HG02642 (cell line): ENCODE measurements at regions not wholly inside any gene's neighbourhood (a gene's known extent, or its start where the extent isn't known, plus 50 kb on each side); places are given as distances from the start of the nearest gene placed in this dataset.

Experiments used
- ATAC-seq: cut with Tn5 transposase; IDR thresholded peaks from one replicate; pipeline ENCODE4 v1.9.1; 2021; ENCODE audit warnings: mild to moderate bottlenecking; ENCODE audit not compliant: unreplicated experiment, poor library complexity

- ATAC-seq = no peak
Measured at GRCh38 chr17:36727052-36727451, 125.7 kb downstream of the MRM1 start.

GRCh38 chr17:36727577-36727976, 126.2 kb downstream of the MRM1 start:
- no peak for ATAC-seq

DNA sequence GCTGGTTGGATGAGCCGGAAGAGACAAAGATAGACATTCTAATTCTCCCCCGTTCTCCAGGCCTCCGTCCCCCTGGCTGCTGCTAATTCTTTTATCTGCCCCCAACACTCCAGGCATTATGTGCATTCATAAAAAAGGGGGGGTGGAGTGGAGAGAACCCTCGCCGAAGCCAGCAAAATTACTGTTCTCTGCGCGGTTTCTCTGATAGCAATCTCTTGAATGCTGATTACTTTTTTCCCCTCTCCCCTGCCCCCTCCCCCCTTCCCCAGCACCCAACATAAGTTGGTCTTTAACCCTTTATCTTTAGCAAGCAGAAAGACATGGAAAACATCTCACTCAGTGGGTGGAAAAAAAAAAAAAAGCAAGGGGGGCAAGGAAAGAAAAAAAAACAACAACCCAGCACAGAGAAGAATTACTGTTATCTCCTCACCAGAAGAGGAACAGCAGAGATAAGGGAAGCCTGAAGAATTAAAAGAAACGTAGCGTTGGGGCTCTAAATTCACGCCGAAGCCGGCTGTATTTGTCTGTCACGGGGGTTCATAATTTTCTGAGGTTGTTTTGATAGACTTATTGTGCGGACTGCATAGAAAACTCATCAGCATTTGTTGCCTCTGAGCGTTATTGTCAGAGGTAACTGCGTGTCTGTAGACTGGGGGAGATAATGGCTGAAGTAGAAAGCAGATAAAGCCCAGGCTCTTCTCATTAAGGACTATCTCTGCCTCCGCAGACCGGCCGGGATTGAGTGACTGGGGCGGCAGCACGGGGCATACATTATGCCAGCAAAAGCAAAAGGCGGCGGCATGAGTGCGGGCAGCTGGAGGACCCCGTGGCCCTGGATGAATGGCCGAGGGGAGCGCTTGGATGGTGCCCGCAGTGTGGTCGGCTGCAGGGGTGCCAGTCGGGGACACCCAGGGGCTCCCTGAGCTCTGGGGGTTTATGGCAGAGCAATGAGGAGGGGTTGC, 126.9 kb downstream of the MRM1 start:
- no peak for ATAC-seq

DNA sequence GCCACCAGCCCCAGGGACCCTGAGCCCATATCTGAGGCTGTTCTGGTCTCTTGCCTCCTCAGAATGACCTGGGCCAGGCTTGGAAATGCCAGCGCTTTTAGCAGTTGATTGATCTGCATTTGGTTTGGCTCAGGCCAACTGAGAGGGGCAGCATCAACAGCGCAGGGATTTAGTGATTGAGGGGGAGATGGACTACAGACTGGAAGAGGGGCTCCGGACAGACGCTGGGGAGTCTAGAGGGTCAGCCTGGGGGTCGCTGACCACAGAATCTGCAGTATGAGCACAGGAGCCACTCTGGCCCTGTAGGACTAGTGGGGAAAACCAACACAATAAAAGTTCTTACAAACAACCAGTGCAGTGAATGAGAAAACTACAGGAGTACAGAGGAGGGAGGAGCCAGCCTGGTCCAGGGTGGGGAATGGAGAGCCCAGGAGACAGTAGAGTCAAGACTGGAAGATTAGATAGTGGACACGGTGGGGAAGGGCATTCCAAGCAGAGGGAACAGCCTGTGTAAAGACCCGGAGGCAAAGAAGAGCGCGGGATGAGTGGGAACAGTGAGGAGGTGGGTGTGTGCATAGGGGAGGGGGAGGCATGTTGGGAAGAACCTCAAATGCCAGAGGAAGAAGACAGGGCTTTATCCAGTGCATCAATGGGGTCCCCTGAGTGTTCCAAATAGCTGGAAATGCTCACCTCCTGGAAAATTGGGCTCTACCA, 128.9 kb downstream of the MRM1 start:
- ATAC-seq = no peak

DNA sequence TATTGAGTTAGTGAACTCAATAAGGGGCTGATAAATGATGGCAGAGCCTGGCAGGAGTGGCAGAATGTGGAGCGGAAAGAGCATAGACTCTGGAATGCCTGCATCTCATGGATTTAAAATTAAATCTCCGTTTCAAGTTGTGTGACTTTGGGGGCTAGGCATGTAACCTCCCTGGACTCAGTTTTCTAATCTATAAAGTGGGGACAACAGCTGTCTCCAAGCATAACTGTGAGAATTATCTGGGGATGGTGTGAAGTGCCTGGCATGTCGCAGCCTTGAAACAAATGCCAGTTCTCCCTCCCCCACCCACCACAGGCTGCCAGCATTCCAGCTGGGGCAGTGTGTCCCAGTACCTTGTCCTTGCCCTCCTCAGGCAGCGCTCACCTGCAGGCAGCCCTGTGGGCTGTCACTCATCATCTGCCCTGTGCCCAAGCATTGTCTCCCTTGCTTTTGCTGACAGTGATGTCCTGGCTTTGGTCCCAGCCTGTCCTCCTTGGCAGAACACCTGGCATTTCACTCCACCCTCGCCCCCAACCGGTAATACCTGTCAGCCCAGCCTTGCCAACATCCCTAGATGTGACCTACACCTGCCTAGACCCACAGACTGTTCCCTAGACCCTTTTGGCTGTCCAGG, 129.6 kb downstream of the MRM1 start:
- no peak for ATAC-seq

DNA sequence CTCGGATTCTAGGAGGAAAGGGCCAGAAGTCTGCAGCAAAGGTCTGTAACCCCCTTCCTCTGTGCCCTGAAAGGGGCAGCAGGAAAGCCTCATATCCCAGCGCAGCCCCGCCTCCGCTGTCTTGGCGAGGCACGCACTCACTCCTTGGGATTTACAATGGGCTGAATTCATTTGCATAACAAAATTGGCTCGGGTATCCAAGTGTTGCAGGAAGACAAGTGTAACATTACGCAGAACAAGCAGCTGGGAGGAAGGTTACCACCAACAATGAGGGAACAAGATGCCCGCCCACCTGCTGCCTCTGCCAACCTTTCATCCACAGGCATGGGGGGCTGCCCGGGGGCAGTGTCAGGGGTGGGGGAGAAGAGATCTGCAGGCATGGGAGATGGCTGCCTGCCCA, 130.4 kb downstream of the MRM1 start:
- no peak for ATAC-seq

GRCh38 chr17:36732351-36732750, 131.0 kb downstream of the MRM1 start:
- no peak for ATAC-seq

- ATAC-seq = no peak
Measured at GRCh38 chr17:36736201-36737156, 135.1 kb downstream of the MRM1 start.

DNA sequence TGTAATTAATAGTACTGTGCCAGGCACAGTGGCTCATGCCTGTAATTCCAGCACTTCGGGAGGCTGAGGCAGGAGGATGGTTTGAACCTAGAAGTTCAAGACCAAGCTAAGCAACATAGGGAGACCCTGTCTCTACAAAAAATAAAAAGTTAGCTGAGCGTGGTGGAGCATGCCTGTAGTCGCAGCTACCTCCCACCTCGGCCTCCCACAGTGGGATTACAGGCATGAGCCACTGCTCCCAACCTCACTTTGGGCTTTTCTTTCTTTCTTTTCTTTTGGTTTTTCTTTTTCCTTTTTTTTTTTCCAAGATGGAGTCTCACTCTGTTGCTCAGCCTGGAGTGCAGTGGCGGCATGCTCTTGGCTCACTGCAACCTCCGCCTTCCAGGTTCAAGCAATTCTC, 137.8 kb downstream of the MRM1 start:
- ATAC-seq = no peak

DNA sequence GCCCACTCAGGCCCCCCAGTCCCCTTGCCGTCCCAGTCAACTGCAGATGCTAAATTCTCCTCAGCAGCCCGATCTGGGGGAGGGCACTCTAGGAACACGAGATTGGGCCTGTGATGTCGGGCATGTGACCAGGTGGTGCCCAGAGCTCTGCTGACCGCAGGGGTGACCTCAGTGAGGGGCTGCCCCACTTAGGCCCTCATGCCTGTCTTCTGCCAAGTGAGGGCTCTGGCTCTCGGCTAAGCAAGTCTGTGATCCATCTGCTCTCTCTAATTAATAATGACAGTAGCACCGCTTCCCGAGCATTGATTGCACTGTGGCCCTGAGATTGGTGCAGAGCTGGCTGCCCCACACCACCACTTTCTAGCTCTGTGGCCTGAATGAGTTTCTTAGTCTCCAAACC, 138.8 kb downstream of the MRM1 start:
- ATAC-seq = no peak

- no peak for ATAC-seq
Measured at GRCh38 chr17:36741019-36741902, 139.9 kb downstream of the MRM1 start.

GRCh38 chr17:36742267-36743000, 141.1 kb downstream of the MRM1 start:
- no peak for ATAC-seq

DNA sequence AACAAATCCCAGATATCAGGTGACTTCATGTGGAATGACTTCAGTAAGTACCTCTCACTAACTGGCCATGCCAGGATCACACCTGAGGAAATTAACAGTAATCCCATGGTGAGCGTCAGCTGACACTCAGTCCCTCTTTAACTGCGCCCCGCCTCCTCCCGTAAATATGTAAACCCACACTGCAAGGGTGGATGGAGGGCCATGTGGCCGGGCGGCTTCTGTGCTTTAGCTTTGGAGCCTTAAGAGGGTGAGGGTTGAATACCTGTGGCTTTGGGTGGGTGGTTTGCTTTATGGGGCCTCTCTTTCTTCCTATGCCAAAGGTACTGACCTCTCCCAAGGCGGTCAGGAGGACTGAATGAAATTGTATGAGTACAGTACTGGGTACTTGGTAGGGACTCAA, 141.7 kb downstream of the MRM1 start:
- ATAC-seq = no peak

- ATAC-seq = no peak
Measured at GRCh38 chr17:36746381-36747053, 145.1 kb downstream of the MRM1 start.

GRCh38 chr17:36747861-36748260, 146.5 kb downstream of the MRM1 start:
- ATAC-seq = no peak

- no peak for ATAC-seq
Measured at GRCh38 chr17:36748272-36748671, 146.9 kb downstream of the MRM1 start.

DNA sequence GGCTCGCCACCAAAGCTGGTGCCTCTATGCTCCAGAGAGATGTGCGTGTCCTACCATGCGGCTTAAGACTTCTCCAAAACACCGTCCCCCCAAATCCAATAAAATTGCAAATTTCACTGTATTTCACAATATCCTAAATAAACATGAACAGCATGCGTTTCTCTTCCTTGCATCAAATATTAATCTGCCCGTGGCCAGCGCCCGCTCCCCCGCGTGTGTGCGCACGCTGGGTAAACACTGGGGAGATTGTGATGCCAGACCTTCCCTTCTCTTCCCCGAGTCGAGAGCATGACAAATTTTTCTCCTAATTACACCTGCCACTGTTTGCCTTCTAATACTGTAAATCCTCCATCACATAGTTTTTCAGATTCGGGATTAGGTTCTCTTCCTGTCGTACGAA, 148.1 kb downstream of the MRM1 start:
- ATAC-seq = no peak
